Mesenchymal stem cell (in vitro differentiated cells and primary cell): ENCODE measurements at regions not wholly inside any gene's neighbourhood (a gene's known extent, or its start where the extent isn't known, plus 50 kb on each side); places are given as distances from the start of the nearest gene placed in this dataset.

Source experiments
- DNase-seq: peaks from one replicate; pipeline ENCODE4 v3.0.0-alpha.2; 2013
- H2AFZ ChIP-seq: one replicate; pipeline ENCODE4 v1.6.1; 2013; ENCODE audit warnings: low read depth, mild to moderate bottlenecking, control low read depth, inconsistent platforms, low read length, moderate library complexity
- H2AK5ac ChIP-seq: 2 replicates; pipeline ENCODE4 v1.6.1; 2013; ENCODE audit warnings: low read length, moderate library complexity, mild to moderate bottlenecking, inconsistent platforms; ENCODE audit not compliant: severe bottlenecking
- H2BK120ac ChIP-seq: one replicate; pipeline ENCODE4 v1.6.1; 2013; ENCODE audit warnings: low read depth, mild to moderate bottlenecking, inconsistent platforms, low read length, moderate library complexity
- H2BK12ac ChIP-seq, 2 experiments: one replicate each; pipeline ENCODE4 v1.6.1; 2013; ENCODE audit warnings: inconsistent platforms in 2 of 2, low read length in 2 of 2, mild to moderate bottlenecking in 2 of 2, moderate library complexity in 2 of 2, control low read depth in 1 of 2
- H2BK15ac ChIP-seq: one replicate; pipeline ENCODE4 v1.6.1; 2013; ENCODE audit warnings: mild to moderate bottlenecking, low read depth, inconsistent platforms; ENCODE audit not compliant: poor library complexity, severe bottlenecking
- H2BK5ac ChIP-seq: 2 replicates; pipeline ENCODE4 v1.6.1; 2013; ENCODE audit warnings: low read depth, mild to moderate bottlenecking, low read length, control low read depth, inconsistent platforms; ENCODE audit not compliant: poor library complexity, severe bottlenecking
- H3K14ac ChIP-seq, 2 experiments: one replicate each; pipeline ENCODE4 v1.6.1; 2013; ENCODE audit warnings: inconsistent platforms in 2 of 2, low read length in 2 of 2, control low read depth in 1 of 2, mild to moderate bottlenecking in 1 of 2, moderate library complexity in 1 of 2
- H3K18ac ChIP-seq, 2 experiments: one replicate each; pipeline ENCODE4 v1.6.1; 2013; ENCODE audit warnings: inconsistent platforms in 2 of 2, low read length in 2 of 2, control low read depth in 1 of 2, low read depth in 1 of 2, mild to moderate bottlenecking in 1 of 2
- H3K23ac ChIP-seq, 2 experiments: one replicate each; pipeline ENCODE4 v1.6.1; 2013; ENCODE audit warnings: inconsistent platforms in 2 of 2, low read length in 2 of 2, mild to moderate bottlenecking in 2 of 2, moderate library complexity in 2 of 2, control low read depth in 1 of 2
- H3K27ac ChIP-seq: 2 replicates; pipeline ENCODE4 v1.5.1; 2013; ENCODE audit warnings: mild to moderate bottlenecking, moderate library complexity, low read length, control low read depth, inconsistent platforms; ENCODE audit not compliant: poor library complexity, severe bottlenecking
- H3K27me3 ChIP-seq, 2 experiments: 2 replicates each; pipeline versions ENCODE4 v1.6.1 to v1.7.0; 2013; ENCODE audit warnings: low read length in 2 of 2, mild to moderate bottlenecking in 2 of 2, moderate library complexity in 2 of 2, control low read depth in 1 of 2, inconsistent platforms in 1 of 2; ENCODE audit not compliant: control insufficient read depth in 1 of 2, insufficient read depth in 1 of 2
- H3K36me3 ChIP-seq, 2 experiments: 2 replicates each; pipeline versions ENCODE4 v1.6.1 to v1.7.0; 2013; ENCODE audit warnings: low read length in 2 of 2, control low read depth in 1 of 2, inconsistent platforms in 1 of 2, low read depth in 1 of 2, mild to moderate bottlenecking in 1 of 2; ENCODE audit not compliant: insufficient read depth in 2 of 2, control insufficient read depth in 1 of 2
- H3K4ac ChIP-seq, 2 experiments: one replicate each; pipeline ENCODE4 v1.6.1; 2013; ENCODE audit warnings: inconsistent platforms in 2 of 2, low read length in 2 of 2, mild to moderate bottlenecking in 2 of 2, moderate library complexity in 2 of 2, control low read depth in 1 of 2, low read depth in 1 of 2
- H3K4me1 ChIP-seq: 2 replicates; pipeline ENCODE4 v1.6.1; 2013; ENCODE audit warnings: low read depth, low read length, control low read depth; ENCODE audit not compliant: control insufficient read depth, insufficient read depth
- H3K4me2 ChIP-seq: 2 replicates; pipeline ENCODE4 v1.6.1; 2013; ENCODE audit warnings: low read length, mild to moderate bottlenecking, inconsistent platforms; ENCODE audit not compliant: poor library complexity, severe bottlenecking
- H3K4me3 ChIP-seq, 2 experiments: 2 replicates each; pipeline versions ENCODE4 v1.5.1 to v1.7.0; 2013; ENCODE audit warnings: low read length in 2 of 2, mild to moderate bottlenecking in 2 of 2, control low read depth in 1 of 2, low read depth in 1 of 2; ENCODE audit not compliant: insufficient read depth in 1 of 2
- H3K79me1 ChIP-seq: replicated peaks from 2 replicates; pipeline ENCODE4 v1.6.1; 2013; ENCODE audit warnings: mild to moderate bottlenecking, control low read depth, low read length, inconsistent platforms; ENCODE audit not compliant: poor library complexity, severe bottlenecking
- H3K9ac ChIP-seq: 2 replicates; pipeline ENCODE4 v1.7.0; 2013; ENCODE audit warnings: mild to moderate bottlenecking, low read length, moderate library complexity
- H3K9me3 ChIP-seq: 2 replicates; pipeline ENCODE4 v1.7.0; 2013; ENCODE audit warnings: mild to moderate bottlenecking, low read length; ENCODE audit not compliant: control insufficient read depth
- H4K8ac ChIP-seq: one replicate; pipeline ENCODE4 v1.6.1; 2013; ENCODE audit warnings: inconsistent platforms, mild to moderate bottlenecking, low read length, moderate library complexity
- H4K91ac ChIP-seq: one replicate; pipeline ENCODE4 v1.6.1; 2013; ENCODE audit warnings: mild to moderate bottlenecking, low read length, inconsistent platforms
- WGBS: methylation state at CpG from one replicate; pipeline ENCODE4 v1.1.7; 2013; ENCODE audit warnings: mixed read lengths; 5-methylcytosine and 5-hydroxymethylcytosine counted together

DNA sequence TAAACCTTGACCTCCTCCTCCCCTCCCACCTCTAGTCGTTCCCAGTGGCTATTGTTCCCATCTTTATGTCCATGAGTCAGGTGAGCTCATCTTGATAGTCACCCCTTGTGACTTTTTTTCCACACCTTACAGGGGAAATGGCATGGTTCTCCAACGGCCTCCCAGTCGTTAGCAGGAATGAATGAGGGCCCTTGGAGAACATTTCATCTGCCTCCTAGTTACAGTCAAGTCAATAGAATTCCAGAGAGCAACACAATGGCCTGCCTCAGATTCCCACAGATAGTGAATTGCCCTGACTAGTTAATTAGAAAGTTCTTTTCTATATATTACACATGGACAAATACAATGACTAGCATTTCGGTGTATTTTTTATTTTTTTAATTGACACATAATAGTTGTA, 262.6 kb downstream of the ATPSCKMT start:
- no peak overlapping the region for H4K8ac ChIP-seq
- no peak overlapping the region for H3K9ac ChIP-seq
- no peak overlapping the region for H2AFZ ChIP-seq
- H3K79me1 ChIP-seq, result no peaks in the 10 kb centered on the region
- H3K14ac ChIP-seq, result no peak overlapping the region
- no peak overlapping the region for H3K4ac ChIP-seq
- H2BK5ac ChIP-seq, result no peak overlapping the region
- DNase-seq, result no peak
- no peak overlapping the region for H3K18ac ChIP-seq
- 55% methylated on average over 3 of the region's 4 CpGs for WGBS
- no peak overlapping the region for H2BK120ac ChIP-seq
- peaks cover 8% of the 10 kb centered on the region for H3K9me3 ChIP-seq
- no peak overlapping the region for H3K23ac ChIP-seq
- H3K4me1 ChIP-seq, result no peaks in the 10 kb centered on the region
- H4K91ac ChIP-seq, result no peak overlapping the region
- no peak overlapping the region for H2AK5ac ChIP-seq
- H3K4me2 ChIP-seq, result no peak overlapping the region
- H2BK12ac ChIP-seq, result no peak overlapping the region
- no peak overlapping the region for H3K27ac ChIP-seq
- H3K4me3 ChIP-seq, result no peak overlapping the region
- H3K27me3 ChIP-seq, result no peaks in the 10 kb centered on the region
- no peaks in the 10 kb centered on the region for H3K36me3 ChIP-seq
- no peak overlapping the region for H2BK15ac ChIP-seq

DNA sequence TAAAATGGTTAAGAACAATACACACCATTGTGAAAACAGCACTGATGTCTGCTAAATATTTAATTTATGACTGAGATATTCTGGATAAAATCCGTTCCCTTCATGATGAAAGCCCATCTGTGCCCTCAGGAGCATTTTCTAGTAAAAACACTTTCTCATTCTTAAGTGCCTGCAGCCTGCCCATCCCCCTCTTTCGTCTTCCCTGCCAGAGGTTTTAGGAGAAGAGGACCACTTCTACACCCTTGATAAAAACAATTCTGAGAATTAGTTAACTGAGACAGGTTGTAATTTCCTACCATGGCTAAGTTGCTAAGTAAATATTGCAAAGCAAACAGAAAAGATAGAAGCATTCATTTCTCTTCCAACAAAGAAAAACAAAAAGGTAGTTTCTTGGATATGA, 272.6 kb downstream of the ATPSCKMT start:
- Histone ChIP-seq H4K8ac (no peak overlapping the region), H2AK5ac (no peak overlapping the region), H3K4me1 (no peaks in the 10 kb centered on the region), H3K4me3 (no peak overlapping the region), H3K27ac (no peak overlapping the region), H3K36me3 (no peaks in the 10 kb centered on the region), H4K91ac (no peak overlapping the region), H2BK120ac (no peak overlapping the region), H2AFZ (no peak overlapping the region), H2BK12ac (no peak overlapping the region), H2BK5ac (no peak overlapping the region), H3K27me3 (peaks cover 0 to 6% of the 10 kb centered on the region in 2 experiments), H3K9ac (no peak overlapping the region), H3K4ac (no peak overlapping the region), H3K9me3 (no peaks in the 10 kb centered on the region), H3K4me2 (no peak overlapping the region), H3K23ac (no peak overlapping the region), H2BK15ac (no peak overlapping the region), H3K79me1 (no peaks in the 10 kb centered on the region), H3K14ac (no peak overlapping the region), H3K18ac (no peak overlapping the region)
- 59% methylated on average over 2 of the region's 2 CpGs for WGBS
- DNase-seq, result no peak

DNA sequence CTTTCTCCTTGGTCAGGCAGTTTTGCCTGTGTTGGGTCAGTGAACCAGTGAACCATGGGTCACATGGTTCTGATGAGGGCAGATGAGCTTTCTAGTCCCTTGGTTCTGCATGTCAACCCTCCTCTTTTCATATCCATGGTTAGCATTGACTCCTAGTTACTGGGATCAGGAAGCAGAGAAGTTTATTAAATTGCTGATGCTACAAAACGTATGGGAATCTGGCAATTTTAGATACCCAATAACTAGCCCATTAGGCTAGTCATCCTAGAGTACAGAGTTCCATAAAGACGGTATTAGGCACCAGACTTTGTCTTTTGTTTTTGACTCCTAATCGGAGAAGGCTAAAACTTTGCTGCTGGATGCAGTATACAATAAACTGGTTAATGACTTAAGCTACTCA, 273.1 kb downstream of the ATPSCKMT start:
- no peak overlapping the region for H2AFZ ChIP-seq
- H4K8ac ChIP-seq, result no peak overlapping the region
- H3K9me3 ChIP-seq, result no peaks in the 10 kb centered on the region
- no peak overlapping the region for H4K91ac ChIP-seq
- H3K18ac ChIP-seq, result no peak overlapping the region
- H2BK12ac ChIP-seq, result no peak overlapping the region
- H2BK15ac ChIP-seq, result no peak overlapping the region
- H3K4ac ChIP-seq, result no peak overlapping the region
- H3K23ac ChIP-seq, result no peak overlapping the region
- no peak overlapping the region for H3K9ac ChIP-seq
- peaks cover 0 to 6% of the 10 kb centered on the region in 2 experiments for H3K27me3 ChIP-seq
- H3K4me1 ChIP-seq, result no peaks in the 10 kb centered on the region
- no peaks in the 10 kb centered on the region for H3K79me1 ChIP-seq
- no peak overlapping the region for H3K14ac ChIP-seq
- no peak for DNase-seq
- no peaks in the 10 kb centered on the region for H3K36me3 ChIP-seq
- no peak overlapping the region for H2BK5ac ChIP-seq
- H2BK120ac ChIP-seq, result no peak overlapping the region
- H3K4me3 ChIP-seq, result no peak overlapping the region
- H2AK5ac ChIP-seq, result no peak overlapping the region
- H3K4me2 ChIP-seq, result no peak overlapping the region
- 50% methylated on average over 1 of the region's 3 CpGs for WGBS
- no peak overlapping the region for H3K27ac ChIP-seq

DNA sequence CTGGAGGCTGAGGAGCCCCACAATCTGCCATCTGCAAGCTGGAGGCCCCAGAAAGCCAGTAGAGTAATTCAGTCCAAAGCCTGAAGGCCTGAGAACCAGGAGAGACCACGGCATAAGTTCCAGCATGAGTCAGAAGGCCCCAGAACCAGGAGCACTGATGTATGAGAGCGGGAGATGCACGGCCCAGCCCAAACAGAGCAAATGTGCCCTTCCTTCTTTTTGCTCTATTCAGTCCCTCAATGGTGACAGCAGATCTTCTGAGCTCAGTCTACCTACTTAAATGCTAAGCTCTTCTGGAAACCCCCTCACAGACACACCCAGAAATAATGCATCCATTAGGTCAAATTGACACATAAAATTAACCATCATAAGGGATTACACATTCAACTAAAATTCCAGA, 277.6 kb downstream of the ATPSCKMT start:
- peaks cover 0 to 6% of the 10 kb centered on the region in 2 experiments for H3K27me3 ChIP-seq
- no peak overlapping the region for H2AFZ ChIP-seq
- 79% methylated on average over 3 of the region's 3 CpGs for WGBS
- no peak overlapping the region for H3K18ac ChIP-seq
- no peaks in the 10 kb centered on the region for H3K79me1 ChIP-seq
- no peak overlapping the region for H3K14ac ChIP-seq
- no peak overlapping the region for H2AK5ac ChIP-seq
- no peak overlapping the region for H2BK12ac ChIP-seq
- no peak overlapping the region for H4K91ac ChIP-seq
- no peak overlapping the region for H2BK15ac ChIP-seq
- no peak overlapping the region for H4K8ac ChIP-seq
- H2BK5ac ChIP-seq, result no peak overlapping the region
- H3K4me2 ChIP-seq, result no peak overlapping the region
- no peak for DNase-seq
- H3K27ac ChIP-seq, result no peak overlapping the region
- H3K23ac ChIP-seq, result no peak overlapping the region
- H3K9me3 ChIP-seq, result peaks cover 12% of the 10 kb centered on the region
- no peak overlapping the region for H3K4ac ChIP-seq
- no peak overlapping the region for H3K4me3 ChIP-seq
- no peaks in the 10 kb centered on the region for H3K4me1 ChIP-seq
- H2BK120ac ChIP-seq, result no peak overlapping the region
- no peaks in the 10 kb centered on the region for H3K36me3 ChIP-seq
- H3K9ac ChIP-seq, result no peak overlapping the region
